ENCODE measurements at regions not wholly inside any gene's neighbourhood (a gene's known extent, or its start where the extent isn't known, plus 50 kb on each side); places are given as distances from the start of the nearest gene placed in this dataset.

DNA sequence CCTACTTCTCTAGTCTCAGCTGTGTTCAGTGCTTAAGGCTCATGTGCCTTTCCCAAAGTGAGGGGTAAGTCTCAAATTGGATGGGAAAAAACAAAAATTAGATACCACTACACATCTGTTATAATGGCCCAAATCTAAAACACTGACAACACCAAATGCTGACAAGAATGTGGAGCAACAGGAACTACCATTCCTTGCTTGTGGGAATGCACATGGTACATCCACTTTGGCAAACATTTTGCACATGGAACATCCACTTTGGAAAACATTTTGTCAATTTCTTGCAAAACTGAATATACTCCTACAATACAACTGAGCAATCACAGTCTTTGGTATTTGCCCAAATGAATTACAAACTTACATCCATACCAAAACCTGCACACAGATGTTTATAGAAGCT lies 109.3 kb downstream of the TENT5A start:
- intact Hi-C loops (cut with micrococcal nuclease): no loop called here

GRCh38 chr6:81640891-81641290 lies 111.6 kb downstream of the TENT5A start:
- 100% methylated on average over 1 of the region's 1 CpG for WGBS (ENCODE audit: insufficient coverage)
- H3K27me3 ChIP-seq (ENCODE audit: control insufficient read depth in 2 of 2, insufficient read depth in 2 of 2, low read length in 2 of 2): no peaks in the 10 kb centered on the region
- H3K27me3 Mint-ChIP-seq (ENCODE audit: low read depth in 3 of 3): peaks cover 0 to 1% (median 0%) of the 10 kb centered on the region in 3 donors

More for the DNA sequence above, 109.3 kb downstream of the TENT5A start:
- H4K20me1 ChIP-seq (ENCODE audit: insufficient read depth, low read length): no peaks in the 10 kb centered on the region
- no peaks in the 10 kb centered on the region for H3K79me2 ChIP-seq (ENCODE audit: insufficient read depth, low read length)
- Mint-ChIP-seq H3K4me1 (no peaks in the 10 kb centered on the region), H3K27ac (no peak overlapping the region), H3K9me3 (peaks cover 3 to 12% (median 5%) of the 10 kb centered on the region in 7 donors), H3K4me3 (no peak overlapping the region), H3K27me3 (ENCODE audit: low read depth in 3 of 3) (peaks cover 0 to 1% (median 0%) of the 10 kb centered on the region in 3 donors), H3K36me3 (no peaks in the 10 kb centered on the region)
- no peak overlapping the region for H3K4me3 ChIP-seq (replicated peaks in 1 of 3; ENCODE audit: low read depth in 2 of 3, low read length in 3 of 3)
- no peaks in the 10 kb centered on the region for H3K4me1 ChIP-seq (ENCODE audit: control insufficient read depth in 1 of 2, insufficient read depth in 2 of 2, low read length in 2 of 2)
- no peak overlapping the region for H3K27ac ChIP-seq (ENCODE audit: low read depth in 1 of 2, low read length in 2 of 2)
- TF ChIP-seq CTCF (IDR thresholded peaks at IDR 0.05): no peak
- H3K27me3 ChIP-seq (ENCODE audit: control insufficient read depth in 2 of 2, insufficient read depth in 2 of 2, low read length in 2 of 2): no peaks in the 10 kb centered on the region
- no peak for DNase-seq
- H3K36me3 ChIP-seq (replicated peaks in 1 of 2; ENCODE audit: control insufficient read depth in 1 of 2, insufficient read depth in 2 of 2, low read length in 2 of 2): no peaks in the 10 kb centered on the region
- H3K4me2 ChIP-seq (replicated peaks; ENCODE audit: extremely low read depth, low read length, poor library complexity, severe bottlenecking): no peak overlapping the region
- no peak overlapping the region for H3K9ac ChIP-seq (ENCODE audit: insufficient read depth, low read length, poor library complexity, severe bottlenecking)
- no peak overlapping the region for H2AFZ ChIP-seq (ENCODE audit: insufficient read depth, low read depth, low read length, poor library complexity, severe bottlenecking)
- peaks cover 0 to 5% of the 10 kb centered on the region in 2 donors for H3K9me3 ChIP-seq (replicated peaks in 1 of 2; ENCODE audit: control insufficient read depth in 1 of 2, insufficient read depth in 1 of 2, low read length in 2 of 2)

More at GRCh38 chr6:81640891-81641290, 111.6 kb downstream of the TENT5A start:
- peaks cover 3 to 10% (median 5%) of the 10 kb centered on the region in 7 donors for H3K9me3 Mint-ChIP-seq
- no peak overlapping the region for H3K27ac ChIP-seq (ENCODE audit: low read depth in 1 of 2, low read length in 2 of 2)
- no peaks in the 10 kb centered on the region for H3K4me1 Mint-ChIP-seq
- no peak overlapping the region for H3K4me2 ChIP-seq (replicated peaks; ENCODE audit: extremely low read depth, low read length, poor library complexity, severe bottlenecking)
- H4K20me1 ChIP-seq (ENCODE audit: insufficient read depth, low read length): no peaks in the 10 kb centered on the region
- H3K79me2 ChIP-seq (ENCODE audit: insufficient read depth, low read length): no peaks in the 10 kb centered on the region
- H2AFZ ChIP-seq (ENCODE audit: insufficient read depth, low read depth, low read length, poor library complexity, severe bottlenecking): no peak overlapping the region
- no peaks in the 10 kb centered on the region for H3K36me3 Mint-ChIP-seq
- intact Hi-C loops (cut with micrococcal nuclease): no loop called here
- H3K27ac Mint-ChIP-seq: no peak overlapping the region
- H3K4me1 ChIP-seq (ENCODE audit: control insufficient read depth in 1 of 2, insufficient read depth in 2 of 2, low read length in 2 of 2): no peaks in the 10 kb centered on the region
- no peaks in the 10 kb centered on the region for H3K36me3 ChIP-seq (replicated peaks in 1 of 2; ENCODE audit: control insufficient read depth in 1 of 2, insufficient read depth in 2 of 2, low read length in 2 of 2)
- peaks cover 0 to 5% of the 10 kb centered on the region in 2 donors for H3K9me3 ChIP-seq (replicated peaks in 1 of 2; ENCODE audit: control insufficient read depth in 1 of 2, insufficient read depth in 1 of 2, low read length in 2 of 2)
- H3K4me3 Mint-ChIP-seq: no peak overlapping the region
- no peak for TF ChIP-seq CTCF (IDR thresholded peaks at IDR 0.05)
- no peak overlapping the region for H3K9ac ChIP-seq (ENCODE audit: insufficient read depth, low read length, poor library complexity, severe bottlenecking)
- no peak overlapping the region for H3K4me3 ChIP-seq (replicated peaks in 1 of 3; ENCODE audit: low read depth in 2 of 3, low read length in 3 of 3)
- no peak for DNase-seq

All from CD14-positive monocyte (primary cell).